Thyroid gland (tissue), 4 donors: ENCODE measurements at regions not wholly inside any gene's neighbourhood (a gene's known extent, or its start where the extent isn't known, plus 50 kb on each side); places are given as distances from the start of the nearest gene placed in this dataset.

Experiments
- CTCF ChIP-seq, 6 experiments: fragments of 200-600 bp in 3 of 6; fragments of 450-650 bp in 3 of 6; sonication (generic) in 3 of 6; IDR thresholded peaks; one replicate each; pipeline ENCODE4 v1.5.1; 2016 to 2019; ENCODE audit warnings: antibody characterized with exemption in 6 of 6, mild to moderate bottlenecking in 2 of 6, inconsistent platforms in 1 of 6, moderate library complexity in 1 of 6
- POLR2A ChIP-seq, 2 donors: fragments of 450-650 bp; IDR thresholded peaks; one replicate each; pipeline ENCODE4 v1.6.1; 2017; ENCODE audit warnings: antibody characterized with exemption in 2 of 2, mild to moderate bottlenecking in 2 of 2, moderate library complexity in 1 of 2

- TF ChIP-seq CTCF (IDR thresholded peaks at IDR 0.05) (no peak), POLR2A (IDR thresholded peaks at IDR 0.05) (no peak)
Measured at GRCh38 chr6:165735065-165735464, 72.0 kb upstream of the PDE10A start.
